Ishikawa (cell line): ENCODE measurements at regions not wholly inside any gene's neighbourhood (a gene's known extent, or its start where the extent isn't known, plus 50 kb on each side); places are given as distances from the start of the nearest gene placed in this dataset.

Source experiments
- EP300 ChIP-seq: IDR thresholded peaks from 2 replicates; pipeline ENCODE4 v1.6.1; 2012; ENCODE audit warnings: borderline replicate concordance
- NFIC ChIP-seq: IDR thresholded peaks from 2 replicates; pipeline ENCODE4 v1.6.1; 2012
- RAD21 ChIP-seq: IDR thresholded peaks from 2 replicates; pipeline ENCODE4 v1.6.1; 2012; ENCODE audit warnings: low read depth
- TCF12 ChIP-seq: IDR thresholded peaks from 2 replicates; pipeline ENCODE4 v1.6.1; 2012; ENCODE audit warnings: low read depth
- YY1 ChIP-seq: IDR thresholded peaks from 2 replicates; pipeline ENCODE4 v1.6.1; 2012; ENCODE audit warnings: low read depth
- ZBTB7A ChIP-seq: IDR thresholded peaks from 2 replicates; pipeline ENCODE4 v1.6.1; 2012; ENCODE audit warnings: low read depth
- TF ChIP-seq, protein P1 (sequence below): IDR thresholded peaks from 2 replicates; pipeline ENCODE4 v1.6.1; 2012
- TF ChIP-seq, protein P2 (sequence below): IDR thresholded peaks from 2 replicates; pipeline ENCODE4 v1.6.1; 2012
- TF ChIP-seq, protein P3 (sequence below): IDR thresholded peaks from 2 replicates; pipeline ENCODE4 v1.6.1; 2012; ENCODE audit warnings: low read depth, mild to moderate bottlenecking

DNA sequence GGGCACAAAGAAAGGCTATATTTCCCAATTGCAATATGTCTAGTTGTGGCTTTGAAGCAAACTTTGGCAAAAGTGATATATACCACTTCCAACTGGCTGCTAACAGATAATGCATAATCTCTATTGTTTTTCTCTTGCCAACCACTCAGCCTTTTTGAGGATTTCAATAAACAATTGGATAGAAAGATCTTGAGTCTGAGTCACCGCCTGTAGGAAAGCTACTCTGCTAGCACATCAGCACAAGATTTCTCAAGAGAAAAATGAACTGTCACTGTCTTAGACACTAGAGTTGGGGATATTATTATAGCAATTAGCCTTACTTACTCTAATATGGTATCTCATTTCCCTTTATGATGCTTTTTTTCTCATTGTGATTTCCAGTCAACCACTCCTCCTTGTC lies 119.7 kb downstream of the SST start:
- TF ChIP-seq, protein P1, sequence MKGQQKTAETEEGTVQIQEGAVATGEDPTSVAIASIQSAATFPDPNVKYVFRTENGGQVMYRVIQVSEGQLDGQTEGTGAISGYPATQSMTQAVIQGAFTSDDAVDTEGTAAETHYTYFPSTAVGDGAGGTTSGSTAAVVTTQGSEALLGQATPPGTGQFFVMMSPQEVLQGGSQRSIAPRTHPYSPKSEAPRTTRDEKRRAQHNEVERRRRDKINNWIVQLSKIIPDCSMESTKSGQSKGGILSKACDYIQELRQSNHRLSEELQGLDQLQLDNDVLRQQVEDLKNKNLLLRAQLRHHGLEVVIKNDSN: no peak
- TF ChIP-seq, protein P2, sequence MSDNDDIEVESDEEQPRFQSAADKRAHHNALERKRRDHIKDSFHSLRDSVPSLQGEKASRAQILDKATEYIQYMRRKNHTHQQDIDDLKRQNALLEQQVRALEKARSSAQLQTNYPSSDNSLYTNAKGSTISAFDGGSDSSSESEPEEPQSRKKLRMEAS: no peak
- TF ChIP-seq ZBTB7A (no peak), TCF12 (no peak), YY1 (no peak), EP300 (no peak), NFIC (no peak), RAD21 (no peak)
- TF ChIP-seq, protein P3, sequence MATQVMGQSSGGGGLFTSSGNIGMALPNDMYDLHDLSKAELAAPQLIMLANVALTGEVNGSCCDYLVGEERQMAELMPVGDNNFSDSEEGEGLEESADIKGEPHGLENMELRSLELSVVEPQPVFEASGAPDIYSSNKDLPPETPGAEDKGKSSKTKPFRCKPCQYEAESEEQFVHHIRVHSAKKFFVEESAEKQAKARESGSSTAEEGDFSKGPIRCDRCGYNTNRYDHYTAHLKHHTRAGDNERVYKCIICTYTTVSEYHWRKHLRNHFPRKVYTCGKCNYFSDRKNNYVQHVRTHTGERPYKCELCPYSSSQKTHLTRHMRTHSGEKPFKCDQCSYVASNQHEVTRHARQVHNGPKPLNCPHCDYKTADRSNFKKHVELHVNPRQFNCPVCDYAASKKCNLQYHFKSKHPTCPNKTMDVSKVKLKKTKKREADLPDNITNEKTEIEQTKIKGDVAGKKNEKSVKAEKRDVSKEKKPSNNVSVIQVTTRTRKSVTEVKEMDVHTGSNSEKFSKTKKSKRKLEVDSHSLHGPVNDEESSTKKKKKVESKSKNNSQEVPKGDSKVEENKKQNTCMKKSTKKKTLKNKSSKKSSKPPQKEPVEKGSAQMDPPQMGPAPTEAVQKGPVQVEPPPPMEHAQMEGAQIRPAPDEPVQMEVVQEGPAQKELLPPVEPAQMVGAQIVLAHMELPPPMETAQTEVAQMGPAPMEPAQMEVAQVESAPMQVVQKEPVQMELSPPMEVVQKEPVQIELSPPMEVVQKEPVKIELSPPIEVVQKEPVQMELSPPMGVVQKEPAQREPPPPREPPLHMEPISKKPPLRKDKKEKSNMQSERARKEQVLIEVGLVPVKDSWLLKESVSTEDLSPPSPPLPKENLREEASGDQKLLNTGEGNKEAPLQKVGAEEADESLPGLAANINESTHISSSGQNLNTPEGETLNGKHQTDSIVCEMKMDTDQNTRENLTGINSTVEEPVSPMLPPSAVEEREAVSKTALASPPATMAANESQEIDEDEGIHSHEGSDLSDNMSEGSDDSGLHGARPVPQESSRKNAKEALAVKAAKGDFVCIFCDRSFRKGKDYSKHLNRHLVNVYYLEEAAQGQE: no peak
